Kidney (tissue), 13 donors: ENCODE measurements at regions not wholly inside any gene's neighbourhood (a gene's known extent, or its start where the extent isn't known, plus 50 kb on each side); places are given as distances from the start of the nearest gene placed in this dataset.

Experiments
- DNase-seq, 5 donors: peaks; one replicate each; pipeline ENCODE4 v3.0.0-alpha.2; 2013 to 2020
- FAIRE-seq: peaks from 2 replicates; lab custom pipeline; 2012; peaks lifted over from hg19 to GRCh38; lab: Jason Lieb, UNC
- H3K27ac ChIP-seq, 2 donors: one replicate each; pipeline ENCODE4 v1.7.0; 2013; ENCODE audit warnings: low read depth in 2 of 2, low read length in 2 of 2, inconsistent platforms in 1 of 2
- H3K27me3 ChIP-seq: one replicate; pipeline ENCODE4 v1.7.1; 2013; ENCODE audit warnings: low read length, inconsistent platforms; ENCODE audit not compliant: control insufficient read depth, insufficient read depth
- H3K36me3 ChIP-seq, 3 donors: one replicate each; pipeline versions ENCODE4 v1.7.0 to v1.7.1; 2013; ENCODE audit warnings: low read length in 3 of 3, control low read depth in 1 of 3, inconsistent platforms in 1 of 3; ENCODE audit not compliant: insufficient read depth in 3 of 3, control insufficient read depth in 2 of 3
- H3K4me1 ChIP-seq, 3 donors: one replicate each; pipeline versions ENCODE4 v1.7.0 to v1.7.1; 2013; ENCODE audit warnings: low read length in 3 of 3, inconsistent platforms in 1 of 3, low read depth in 1 of 3; ENCODE audit not compliant: control insufficient read depth in 2 of 3, insufficient read depth in 2 of 3
- H3K4me3 ChIP-seq, 3 donors: one replicate each; pipeline versions ENCODE4 v1.7.0 to v1.8.1; 2013; ENCODE audit warnings: low read length in 3 of 3, control low read depth in 1 of 3, inconsistent platforms in 1 of 3
- H3K9ac ChIP-seq, 3 donors: one replicate each; pipeline versions ENCODE4 v1.7.0 to v1.7.1; 2013; ENCODE audit warnings: low read length in 3 of 3, control low read depth in 1 of 3, inconsistent platforms in 1 of 3
- H3K9me3 ChIP-seq, 3 donors: one replicate each; pipeline versions ENCODE4 v1.7.0 to v1.7.1; 2013; ENCODE audit warnings: low read length in 3 of 3, control low read depth in 1 of 3, inconsistent platforms in 1 of 3; ENCODE audit not compliant: control insufficient read depth in 2 of 3, insufficient read depth in 1 of 3
- CTCF ChIP-seq: IDR thresholded peaks from 3 replicates; pipeline ENCODE4 v1.5.1; 2012; ENCODE audit warnings: mild to moderate bottlenecking, moderate library complexity, borderline replicate concordance; ENCODE audit not compliant: insufficient read depth; ENCODE audit errors: extremely low read depth
- intact Hi-C: fragments of 100-400 bp; cut with DNase I; formaldehyde crosslinking; loops from one replicate; pipeline ENCODE4 v1.11.1; 2022
- donor health status: control.
- donor health status: control.
- donor health status: control.
- donor health status: control.
- donor health status: control.
- donor health status: DM: yes; HTN: yes; CAD: no.
- donor health status: Normal renal cell carcinoma (clear cell type).

- Histone ChIP-seq H3K27me3 (no peaks in the 10 kb centered on the region), H3K4me1 (no peaks in the 10 kb centered on the region), H3K9me3 (no peaks in the 10 kb centered on the region), H3K4me3 (no peak overlapping the region), H3K27ac (no peak overlapping the region), H3K36me3 (no peaks in the 10 kb centered on the region), H3K9ac (no peak overlapping the region)
- intact Hi-C loops: no loop called here
- DNase-seq: no peak
- FAIRE-seq: no peak
- TF ChIP-seq CTCF: no peak
Measured at GRCh38 chr13:90156390-90156789, 1191.1 kb upstream of the MIR17HG start.

GRCh38 chr13:90168953-90169352 is 1178.5 kb upstream of the MIR17HG start:
- Histone ChIP-seq H3K9me3 (no peaks in the 10 kb centered on the region), H3K36me3 (no peaks in the 10 kb centered on the region), H3K27ac (no peak overlapping the region), H3K9ac (no peak overlapping the region), H3K4me1 (no peaks in the 10 kb centered on the region), H3K4me3 (no peak overlapping the region), H3K27me3 (no peaks in the 10 kb centered on the region)
- no peak for TF ChIP-seq CTCF
- DNase-seq (no peak), FAIRE-seq (no peak)
- intact Hi-C loops: no loop called here

GRCh38 chr13:90170208-90170607 is 1177.3 kb upstream of the MIR17HG start:
- H3K4me1 ChIP-seq: no peaks in the 10 kb centered on the region
- H3K9ac ChIP-seq: no peak overlapping the region
- no peaks in the 10 kb centered on the region for H3K9me3 ChIP-seq
- H3K4me3 ChIP-seq: no peak overlapping the region
- intact Hi-C loops: no loop called here
- no peak overlapping the region for H3K27ac ChIP-seq
- FAIRE-seq (no peak), DNase-seq (no peak)
- no peaks in the 10 kb centered on the region for H3K27me3 ChIP-seq
- no peak for TF ChIP-seq CTCF
- no peaks in the 10 kb centered on the region for H3K36me3 ChIP-seq

DNA sequence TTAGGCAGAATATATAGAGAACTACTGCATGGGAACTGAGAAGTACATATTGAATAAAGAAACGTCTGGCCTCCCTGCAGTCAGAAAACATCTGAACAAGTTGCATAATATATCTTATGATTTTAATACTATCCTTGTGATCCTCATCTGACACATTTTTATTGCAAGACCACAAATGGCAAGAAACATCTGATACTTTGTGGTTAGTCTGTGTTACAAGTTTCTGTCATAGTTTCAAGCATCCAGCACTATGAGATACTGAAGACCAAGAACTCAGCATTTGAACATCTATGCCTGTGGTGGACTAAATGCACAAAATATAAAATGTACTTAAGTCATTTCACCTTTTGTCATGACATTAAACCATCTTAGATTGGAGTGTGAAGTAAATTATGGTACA is 1175.8 kb upstream of the MIR17HG start:
- no peak for DNase-seq
- H3K4me1 ChIP-seq: no peaks in the 10 kb centered on the region
- intact Hi-C loops: no loop called here

More for the DNA sequence above, 1175.8 kb upstream of the MIR17HG start:
- no peaks in the 10 kb centered on the region for H3K9me3 ChIP-seq
- no peak for TF ChIP-seq CTCF
- H3K36me3 ChIP-seq: no peaks in the 10 kb centered on the region
- H3K4me3 ChIP-seq: no peak overlapping the region
- no peak for FAIRE-seq
- H3K9ac ChIP-seq: no peak overlapping the region
- H3K27ac ChIP-seq: no peak overlapping the region
- no peaks in the 10 kb centered on the region for H3K27me3 ChIP-seq
